K562 (cell line): ENCODE measurements at regions not wholly inside any gene's neighbourhood (a gene's known extent, or its start where the extent isn't known, plus 50 kb on each side); places are given as distances from the start of the nearest gene placed in this dataset.

ENCODE experiments used
- BRD4 ChIP-seq: fragments of 200-600 bp; sonication (generic); IDR thresholded peaks from 2 replicates; pipeline ENCODE4 v1.6.1; 2017; ENCODE audit warnings: inconsistent platforms
- CREM ChIP-seq: IDR thresholded peaks from 2 replicates; pipeline ENCODE4 v1.6.1; 2014; ENCODE audit warnings: antibody characterized with exemption, low read depth
- E4F1 ChIP-seq: fragments of 250-450 bp; sonication (Bioruptor Pico); IDR thresholded peaks from 2 replicates; pipeline ENCODE4 v1.5.0; 2021; ENCODE audit warnings: mild to moderate bottlenecking, borderline replicate concordance
- FIP1L1 ChIP-seq: fragments of 200-400 bp; formaldehyde crosslinking; IDR thresholded peaks from 2 replicates; pipeline ENCODE4 v1.6.1; 2018; ENCODE audit warnings: mild to moderate bottlenecking, low read depth, low read length; ENCODE audit not compliant: poor library complexity, severe bottlenecking
- HCFC1 ChIP-seq: IDR thresholded peaks from 2 replicates; pipeline ENCODE4 v1.6.1; 2012; ENCODE audit warnings: low read depth, low read length, improper control_type of control experiment
- HMG20A ChIP-seq: fragments of 450-650 bp; formaldehyde crosslinking; conservative IDR thresholded peaks from 2 replicates; pipeline ENCODE4 v1.4.0; 2020; ENCODE audit warnings: mild to moderate bottlenecking, mixed read lengths
- HMG20B ChIP-seq: fragments of 250-450 bp; sonication (Bioruptor Pico); IDR thresholded peaks from 2 replicates; pipeline ENCODE4 v1.5.0; 2021; ENCODE audit warnings: mild to moderate bottlenecking
- KAT7 ChIP-seq: sonication (generic); formaldehyde crosslinking; IDR thresholded peaks from 2 replicates; pipeline ENCODE4 v1.8.0; 2022; ENCODE audit warnings: missing genetic modification reagents, mild to moderate bottlenecking, borderline replicate concordance
- KLF13 ChIP-seq: fragments of 450-650 bp; IDR thresholded peaks from 2 replicates; pipeline ENCODE4 v1.6.1; 2016; ENCODE audit warnings: missing genetic modification characterization, low read depth, mild to moderate bottlenecking, missing compliant biosample characterization, moderate library complexity, borderline replicate concordance
- MEF2A ChIP-seq: IDR thresholded peaks from 2 replicates; pipeline ENCODE4 v1.6.1; 2011; ENCODE audit warnings: low read depth, mild to moderate bottlenecking, low read length, moderate library complexity; ENCODE audit not compliant: control insufficient read depth
- MLLT1 ChIP-seq, 2 experiments: fragments of 450-650 bp; IDR thresholded peaks; 2 replicates each; pipeline ENCODE4 v1.6.1; 2016
- PRDM10 ChIP-seq: fragments of 450-650 bp; IDR thresholded peaks from 2 replicates; pipeline ENCODE4 v1.6.1; 2018; ENCODE audit not compliant: partially characterized antibody
- RBM39 ChIP-seq: fragments of 200-400 bp; formaldehyde crosslinking; optimal IDR thresholded peaks from 2 replicates; pipeline ENCODE3; 2018; ENCODE audit warnings: low read depth, low read length
- RFX1 ChIP-seq: fragments of 450-650 bp; IDR thresholded peaks from 2 replicates; pipeline ENCODE4 v1.6.1; 2016; ENCODE audit warnings: mild to moderate bottlenecking, moderate library complexity
- SMARCA4 ChIP-seq: fragments of 450-650 bp; IDR thresholded peaks from 2 replicates; pipeline ENCODE4 v1.6.1; 2016
- USF1 ChIP-seq: sonication (generic); formaldehyde crosslinking; IDR thresholded peaks from 2 replicates; pipeline ENCODE4 v1.9.0; 2022; ENCODE audit warnings: mild to moderate bottlenecking, missing genetic modification reagents
- ZNF551 ChIP-seq: fragments of 250-450 bp; sonication (Bioruptor Pico); IDR thresholded peaks from 2 replicates; pipeline ENCODE4 v1.5.0; 2021; ENCODE audit warnings: mild to moderate bottlenecking, moderate library complexity
- ZNF668 ChIP-seq: fragments of 250-450 bp; sonication (Bioruptor Pico); IDR thresholded peaks from 2 replicates; pipeline ENCODE4 v1.8.0; 2022; ENCODE audit warnings: mild to moderate bottlenecking, inconsistent platforms
- TF ChIP-seq, protein P1 (sequence below): fragments of 250-450 bp; sonication (Bioruptor Pico); IDR thresholded peaks from 2 replicates; pipeline ENCODE4 v1.4.0; 2020; ENCODE audit warnings: mild to moderate bottlenecking

DNA sequence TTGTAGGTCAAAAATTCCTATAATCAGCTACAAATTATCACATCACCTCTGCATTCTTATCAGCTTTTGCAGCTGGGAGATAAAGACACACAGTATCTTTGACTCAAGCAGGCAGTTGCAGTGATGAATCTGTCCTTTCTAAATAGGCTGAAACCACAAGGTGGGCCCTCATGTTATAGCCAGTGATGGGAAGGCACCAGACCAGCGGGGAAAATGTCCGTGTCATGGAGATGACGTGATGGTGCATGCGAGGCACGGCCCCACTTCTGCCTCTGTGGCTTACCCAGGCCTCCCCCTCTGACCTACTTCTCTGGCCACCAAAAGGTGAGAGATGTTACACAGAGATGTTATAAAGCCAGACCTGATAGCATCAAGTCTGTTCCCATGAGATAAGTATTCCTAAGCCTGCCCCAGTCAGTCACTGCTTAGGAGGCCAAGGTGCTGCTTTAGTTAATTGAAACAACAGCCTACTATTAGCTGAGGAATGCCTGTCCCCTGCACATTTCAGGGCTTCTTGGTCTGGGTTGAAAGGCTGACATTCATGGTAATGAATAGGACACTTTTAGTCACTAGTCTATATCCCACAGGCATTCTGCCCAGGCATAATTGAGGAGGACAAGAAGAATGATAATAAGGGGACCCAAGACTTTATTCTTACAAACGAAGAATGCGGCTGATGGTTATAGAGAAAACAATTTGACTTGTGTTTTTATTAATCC, 327.9 kb downstream of the LPIN1 start (continued):
- TF ChIP-seq E4F1 (CRISPR knock-in tag) (no peak), CREM (peak; percentile 89), RFX1 (no peak), HMG20A (CRISPR knock-in tag) (no peak), KLF13 (tag) (no peak), ZNF551 (CRISPR knock-in tag) (no peak), MEF2A (no peak), SMARCA4 (peak; percentile 95), HMG20B (CRISPR knock-in tag) (no peak), BRD4 (peak; percentile 35; the same call in 1 of the 2 replicates), FIP1L1 (no peak), PRDM10 (no peak), MLLT1 (IDR thresholded peaks at IDR 0.05) (peak; percentile 39 to 75; a peak in 2 of 4 replicates), USF1 (CRISPR knock-in tag) (no peak), KAT7 (CRISPR knock-in tag) (no peak), RBM39 (no peak), HCFC1 (no peak), ZNF668 (CRISPR knock-in tag) (no peak)
- TF ChIP-seq, protein P1, sequence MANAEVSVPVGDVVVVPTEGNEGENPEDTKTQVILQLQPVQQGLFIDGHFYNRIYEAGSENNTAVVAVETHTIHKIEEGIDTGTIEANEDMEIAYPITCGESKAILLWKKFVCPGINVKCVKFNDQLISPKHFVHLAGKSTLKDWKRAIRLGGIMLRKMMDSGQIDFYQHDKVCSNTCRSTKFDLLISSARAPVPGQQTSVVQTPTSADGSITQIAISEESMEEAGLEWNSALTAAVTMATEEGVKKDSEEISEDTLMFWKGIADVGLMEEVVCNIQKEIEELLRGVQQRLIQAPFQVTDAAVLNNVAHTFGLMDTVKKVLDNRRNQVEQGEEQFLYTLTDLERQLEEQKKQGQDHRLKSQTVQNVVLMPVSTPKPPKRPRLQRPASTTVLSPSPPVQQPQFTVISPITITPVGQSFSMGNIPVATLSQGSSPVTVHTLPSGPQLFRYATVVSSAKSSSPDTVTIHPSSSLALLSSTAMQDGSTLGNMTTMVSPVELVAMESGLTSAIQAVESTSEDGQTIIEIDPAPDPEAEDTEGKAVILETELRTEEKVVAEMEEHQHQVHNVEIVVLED (CRISPR knock-in tag): no peak; the same call in 1 of the 2 replicates
